Mesothelial cell of epicardium (in vitro differentiated cells): ENCODE measurements at regions not wholly inside any gene's neighbourhood (a gene's known extent, or its start where the extent isn't known, plus 50 kb on each side); places are given as distances from the start of the nearest gene placed in this dataset.

Experiments used
- DNase-seq, 2 experiments: peaks; one replicate each; pipeline ENCODE4 v3.0.0; 2021; ENCODE audit warnings: low spot score in 2 of 2; ENCODE audit not compliant: unreplicated experiment in 2 of 2
- H3K27ac Mint-ChIP-seq: 2 replicates; pipeline ENCODE4 v1.8.0; 2021; ENCODE audit warnings: mixed read lengths
- H3K27me3 Mint-ChIP-seq: 2 replicates; pipeline ENCODE4 v1.8.0; 2021; ENCODE audit warnings: low read depth, mixed read lengths
- H3K36me3 Mint-ChIP-seq: 2 replicates; pipeline ENCODE4 v1.8.0; 2021; ENCODE audit warnings: mixed read lengths
- H3K4me1 Mint-ChIP-seq: 2 replicates; pipeline ENCODE4 v1.8.0; 2021; ENCODE audit warnings: mixed read lengths
- H3K4me3 Mint-ChIP-seq: 2 replicates; pipeline ENCODE4 v1.8.0; 2021; ENCODE audit warnings: mild to moderate bottlenecking, moderate library complexity, mixed read lengths
- H3K9me3 Mint-ChIP-seq: 2 replicates; pipeline ENCODE4 v1.8.0; 2021; ENCODE audit warnings: mixed read lengths
- TF ChIP-seq, protein P1 (sequence below): fragments of 200-600 bp; sonication (generic); IDR thresholded peaks from one replicate; pipeline ENCODE4 v1.5.0; 2021; ENCODE audit warnings: antibody characterized with exemption; ENCODE audit not compliant: unreplicated experiment

DNA sequence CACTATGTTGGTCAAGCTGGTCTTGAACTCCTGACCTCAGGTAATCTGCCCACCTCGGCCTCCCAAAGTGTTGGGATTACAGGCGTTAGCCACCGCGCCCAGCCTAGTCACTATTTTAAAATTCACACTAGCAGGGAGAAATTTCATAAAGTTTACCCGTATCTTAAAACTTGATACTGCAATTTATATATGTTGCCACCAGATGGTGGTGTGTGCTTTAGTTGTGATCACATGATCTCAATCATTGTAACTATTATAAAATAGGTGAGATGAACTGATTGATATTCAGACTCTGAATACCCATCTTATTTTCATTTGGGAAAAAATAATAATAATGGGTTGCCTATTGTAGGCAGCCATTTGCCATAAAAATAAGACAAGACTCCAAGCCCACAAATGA lies 1330.4 kb upstream of the WWC1 start:
- H3K9me3 Mint-ChIP-seq = peaks cover 4% of the 10 kb centered on the region

DNA sequence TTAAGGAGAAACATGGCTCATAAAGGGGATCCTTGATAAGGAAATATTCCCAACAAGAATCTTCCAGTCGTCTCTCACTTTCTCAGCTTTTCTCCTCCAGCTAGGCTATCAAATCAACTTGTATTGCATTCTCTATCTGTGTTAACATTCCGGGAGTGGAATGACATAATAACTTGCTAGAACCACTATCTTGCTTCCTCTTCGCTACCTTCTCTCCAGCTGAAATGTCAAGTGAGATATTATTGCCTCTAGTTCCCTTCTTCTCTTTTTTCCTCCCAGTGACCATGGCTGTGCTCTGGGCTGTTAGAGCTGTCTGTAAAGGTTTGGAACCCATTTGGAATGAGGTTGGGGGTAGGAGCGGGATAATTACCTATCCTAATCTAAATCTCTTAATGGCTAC lies 1329.5 kb upstream of the WWC1 start:
- Mint-ChIP-seq H3K9me3 (no peaks in the 10 kb centered on the region), H3K27me3 (no peaks in the 10 kb centered on the region), H3K4me1 (peaks cover 26% of the 10 kb centered on the region), H3K4me3 (no peak overlapping the region), H3K36me3 (no peaks in the 10 kb centered on the region), H3K27ac (peak overlapping the region; percentile 60)
- DNase-seq = no peak
- TF ChIP-seq, protein P1, sequence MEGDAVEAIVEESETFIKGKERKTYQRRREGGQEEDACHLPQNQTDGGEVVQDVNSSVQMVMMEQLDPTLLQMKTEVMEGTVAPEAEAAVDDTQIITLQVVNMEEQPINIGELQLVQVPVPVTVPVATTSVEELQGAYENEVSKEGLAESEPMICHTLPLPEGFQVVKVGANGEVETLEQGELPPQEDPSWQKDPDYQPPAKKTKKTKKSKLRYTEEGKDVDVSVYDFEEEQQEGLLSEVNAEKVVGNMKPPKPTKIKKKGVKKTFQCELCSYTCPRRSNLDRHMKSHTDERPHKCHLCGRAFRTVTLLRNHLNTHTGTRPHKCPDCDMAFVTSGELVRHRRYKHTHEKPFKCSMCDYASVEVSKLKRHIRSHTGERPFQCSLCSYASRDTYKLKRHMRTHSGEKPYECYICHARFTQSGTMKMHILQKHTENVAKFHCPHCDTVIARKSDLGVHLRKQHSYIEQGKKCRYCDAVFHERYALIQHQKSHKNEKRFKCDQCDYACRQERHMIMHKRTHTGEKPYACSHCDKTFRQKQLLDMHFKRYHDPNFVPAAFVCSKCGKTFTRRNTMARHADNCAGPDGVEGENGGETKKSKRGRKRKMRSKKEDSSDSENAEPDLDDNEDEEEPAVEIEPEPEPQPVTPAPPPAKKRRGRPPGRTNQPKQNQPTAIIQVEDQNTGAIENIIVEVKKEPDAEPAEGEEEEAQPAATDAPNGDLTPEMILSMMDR = no peak

More for the DNA sequence above, 1330.4 kb upstream of the WWC1 start:
- no peak overlapping the region for H3K4me3 Mint-ChIP-seq
- DNase-seq = no peak
- TF ChIP-seq, protein P1 = no peak
- no peaks in the 10 kb centered on the region for H3K27me3 Mint-ChIP-seq
- no peaks in the 10 kb centered on the region for H3K36me3 Mint-ChIP-seq
- H3K27ac Mint-ChIP-seq = no peak overlapping the region
- peaks cover 26% of the 10 kb centered on the region for H3K4me1 Mint-ChIP-seq

DNA sequence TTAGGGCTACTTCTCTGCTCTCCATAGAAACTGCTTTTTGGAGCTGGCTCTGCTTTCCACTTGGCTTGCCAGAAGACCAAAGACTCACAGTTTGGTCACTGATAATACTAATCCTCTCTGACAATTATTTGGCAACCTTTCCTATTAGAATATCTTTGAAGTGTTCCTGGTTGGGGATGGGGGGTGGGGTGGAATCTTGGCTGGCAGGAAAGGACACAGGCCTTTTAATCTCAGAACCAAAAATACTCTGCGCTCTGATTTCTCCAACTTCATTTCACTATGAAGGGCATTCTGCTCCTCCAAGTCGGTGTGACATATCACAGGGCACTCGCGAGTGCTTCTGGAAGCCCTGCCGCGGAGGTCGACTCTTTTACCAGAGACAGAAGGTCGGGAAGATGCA lies 1329.0 kb upstream of the WWC1 start:
- no peaks in the 10 kb centered on the region for H3K27me3 Mint-ChIP-seq
- no peak for DNase-seq
- TF ChIP-seq, protein P1 = no peak

DNA sequence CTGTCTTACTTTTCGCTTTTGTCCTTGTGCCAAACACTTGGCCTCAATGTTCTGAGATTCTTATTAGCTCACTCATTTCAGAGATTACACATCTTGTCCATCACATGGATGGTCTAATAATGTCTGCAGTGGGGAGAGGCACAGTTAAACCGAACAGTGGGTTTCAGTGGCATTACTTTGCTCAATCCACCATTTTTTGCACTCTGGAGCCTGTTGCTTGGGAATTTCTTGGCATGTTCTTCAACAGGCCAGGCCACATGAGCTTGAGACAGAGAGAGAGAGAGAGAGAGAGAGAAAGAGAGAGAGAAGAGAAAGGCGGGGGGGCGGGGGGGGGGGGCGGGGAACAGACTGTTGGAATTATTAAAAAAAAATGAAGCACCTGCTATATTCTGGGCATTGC lies 1327.8 kb upstream of the WWC1 start:
- Mint-ChIP-seq H3K27me3 (no peaks in the 10 kb centered on the region), H3K27ac (peak overlapping the region; percentile 60), H3K4me1 (peaks cover 26% of the 10 kb centered on the region), H3K36me3 (no peaks in the 10 kb centered on the region), H3K9me3 (no peaks in the 10 kb centered on the region), H3K4me3 (no peak overlapping the region)
- DNase-seq = no peak
- TF ChIP-seq, protein P1 = no peak

More for the DNA sequence above, 1329.0 kb upstream of the WWC1 start:
- Mint-ChIP-seq H3K9me3 (no peaks in the 10 kb centered on the region), H3K36me3 (no peaks in the 10 kb centered on the region), H3K4me3 (peak overlapping the region; percentile 15), H3K4me1 (peaks cover 26% of the 10 kb centered on the region), H3K27ac (peak overlapping the region; percentile 60)

DNA sequence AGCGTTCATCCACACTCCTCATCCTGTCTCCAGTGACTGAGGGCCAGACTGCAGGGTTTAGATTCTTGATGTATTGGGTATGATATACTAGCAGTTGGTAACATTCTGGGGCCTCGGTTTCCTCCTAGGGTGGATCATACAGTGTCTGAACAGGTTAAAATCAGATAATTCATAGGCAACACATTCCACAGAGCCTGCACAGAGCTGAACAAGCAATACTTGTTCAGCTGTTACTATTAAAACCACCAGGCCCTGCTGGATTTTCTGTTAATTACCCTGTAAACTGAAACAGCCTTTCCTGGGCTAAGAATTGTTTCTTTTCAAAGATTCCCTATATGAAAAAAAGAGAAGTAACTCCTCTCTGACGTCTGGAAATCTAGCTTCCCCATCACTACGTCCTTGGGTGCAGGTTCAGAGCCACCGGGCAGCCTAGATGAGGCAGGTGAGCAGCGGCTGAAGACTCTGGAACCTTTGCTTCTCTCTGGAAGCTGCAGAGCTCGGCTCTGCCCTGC lies 1313.5 kb upstream of the WWC1 start:
- Mint-ChIP-seq H3K27ac (peak overlapping the region; percentile 78), H3K9me3 (no peaks in the 10 kb centered on the region)
- TF ChIP-seq, protein P1 = no peak

More for the DNA sequence above, 1313.5 kb upstream of the WWC1 start:
- Mint-ChIP-seq H3K4me3 (peak overlapping the region; percentile 92), H3K27me3 (no peaks in the 10 kb centered on the region), H3K36me3 (no peaks in the 10 kb centered on the region), H3K4me1 (peaks cover 40% of the 10 kb centered on the region)
- no peak for DNase-seq
